Astrocyte of the spinal cord (primary cell): ENCODE measurements at regions not wholly inside any gene's neighbourhood (a gene's known extent, or its start where the extent isn't known, plus 50 kb on each side); places are given as distances from the start of the nearest gene placed in this dataset.

Source experiments
- DNase-seq: peaks from one replicate; pipeline ENCODE4 v3.0.0; 2011; ENCODE audit warnings: low read depth, low spot score
- H3K4me3 ChIP-seq: 2 replicates; pipeline ENCODE4 v1.5.1; 2011; ENCODE audit warnings: low read depth, mild to moderate bottlenecking, low read length, moderate library complexity
- CTCF ChIP-seq: IDR thresholded peaks from 2 replicates; pipeline ENCODE4 v1.5.1; 2012; ENCODE audit warnings: low read depth, mild to moderate bottlenecking, low read length, inconsistent platforms
- in situ Hi-C: cut with HindIII; loops from 2 replicates; pipeline ENCODE4 v1.10.0; 2017; ENCODE audit warnings: low sequenced_read_pairs

- no peak for TF ChIP-seq CTCF
- H3K4me3 ChIP-seq: no peak overlapping the region
- no peak for DNase-seq
- in situ Hi-C loops: no loop called here
Observed at GRCh38 chr2:147088871-147089270, 756.0 kb upstream of the ACVR2A start.

GRCh38 chr2:147086715-147087114 lies 758.1 kb upstream of the ACVR2A start:
- no peak overlapping the region for H3K4me3 ChIP-seq
- DNase-seq: no peak
- no peak for TF ChIP-seq CTCF
- in situ Hi-C loops: no loop called here

- no peak overlapping the region for H3K4me3 ChIP-seq
- no peak for DNase-seq
- in situ Hi-C loops: no loop called here
- no peak for TF ChIP-seq CTCF
Observed at GRCh38 chr2:147083664-147084063, 761.2 kb upstream of the ACVR2A start.

- peak; percentile 76 for DNase-seq
- in situ Hi-C loops: no loop called here
- TF ChIP-seq CTCF: peak; percentile 90
- H3K4me3 ChIP-seq: no peak overlapping the region
Observed at GRCh38 chr2:147082850-147083522, 761.8 kb upstream of the ACVR2A start.

- no peak for DNase-seq
- in situ Hi-C loops: no loop called here
- no peak for TF ChIP-seq CTCF
- no peak overlapping the region for H3K4me3 ChIP-seq
Observed at GRCh38 chr2:147081831-147082230, 763.0 kb upstream of the ACVR2A start.

GRCh38 chr2:147076634-147077033 lies 768.2 kb upstream of the ACVR2A start:
- in situ Hi-C loops: no loop called here
- peak; percentile 56 for DNase-seq
- H3K4me3 ChIP-seq: no peak overlapping the region
- no peak for TF ChIP-seq CTCF
